Pancreas (tissue), 10 donors: ENCODE measurements at regions not wholly inside any gene's neighbourhood (a gene's known extent, or its start where the extent isn't known, plus 50 kb on each side); places are given as distances from the start of the nearest gene placed in this dataset.

ENCODE experiments used
- ATAC-seq, 4 donors: fragments of 200-7000 bp; cut with Tn5 transposase; one replicate each; pipeline versions ENCODE4 v1.8.0 to v1.9.1; 2020; ENCODE audit warnings: mild to moderate bottlenecking in 4 of 4, moderate library complexity in 4 of 4
- DNase-seq, 6 donors: peaks; one replicate each; pipeline ENCODE4 v3.0.0-alpha.2; 2020
- FAIRE-seq: peaks from 2 replicates; lab custom pipeline; 2012; peaks lifted over from hg19 to GRCh38; lab: Jason Lieb, UNC
- H3K27ac ChIP-seq, 4 donors: fragments of 200-600 bp; sonication (generic); 1 replicate in 3 of 4; 2 replicates in 1 of 4; pipeline versions ENCODE4 v1.5.0 to v1.8.0; 2020
- H3K27me3 ChIP-seq, 4 donors: fragments of 200-600 bp; one replicate each; pipeline ENCODE4 v1.8.0; 2021
- H3K36me3 ChIP-seq, 3 donors: fragments of 200-600 bp; sonication (generic) in 1 of 3; one replicate each; pipeline versions ENCODE4 v1.5.0 to v1.8.0; 2020 to 2021
- H3K4me1 ChIP-seq, 3 donors: fragments of 200-600 bp; one replicate each; pipeline ENCODE4 v1.8.0; 2021
- H3K4me3 ChIP-seq, 4 donors: fragments of 200-600 bp; sonication (generic) in 2 of 4; one replicate each; pipeline versions ENCODE4 v1.5.0 to v1.8.0; 2020 to 2021
- H3K9me3 ChIP-seq, 4 donors: fragments of 200-600 bp; one replicate each; pipeline ENCODE4 v1.8.0; 2021
- CTCF ChIP-seq, 4 donors: fragments of 200-600 bp; sonication (generic) in 3 of 4; IDR thresholded peaks; one replicate each; pipeline versions ENCODE4 v1.5.0 to v1.8.0; 2021; ENCODE audit warnings: antibody characterized with exemption in 4 of 4
- WGBS, 2 donors: extraction: QIAGEN DNeasy Blood & Tissue Kit; methylation state at CpG; one replicate each; pipeline ENCODE4 v1.1.7; 2013; 5-methylcytosine and 5-hydroxymethylcytosine counted together
- intact Hi-C, 3 donors: fragments of 100-400 bp; cut with DNase I; formaldehyde crosslinking; loops; one replicate each; pipeline versions ENCODE4 v1.11.1 to v1.14.2; 2022
- donor health status: healthy with polysubstance abuse.
- donor health status: DM: no; HTN: no; CAD: no; lungs with moderate emphysema.
- donor health status: DM: no; HTN: no; CAD: no.
- donor health status: control.
- donor health status: control.
- donor health status: Bipolar disorder and iron deficiency.
- donor health status: DM: yes; HTN: yes; CAD: no.
- donor health status: DM: no; HTN: no; CAD: no.
- donor health status: DM: no; HTN: no; CAD: no.
- donor health status: DM: yes; HTN: yes; CAD: no.

- Histone ChIP-seq H3K27me3 (peaks cover 0 to 13% (median 0%) of the 10 kb centered on the region in 4 donors), H3K4me3 (no peak overlapping the region), H3K36me3 (no peaks in the 10 kb centered on the region), H3K4me1 (no peaks in the 10 kb centered on the region), H3K27ac (no peak overlapping the region), H3K9me3 (no peaks in the 10 kb centered on the region)
- ATAC-seq: no peak
- DNase-seq: no peak
- WGBS, 2 donors: 45 to 59% methylated on average over 18 of the region's 18 CpGs
- TF ChIP-seq CTCF (IDR thresholded peaks at IDR 0.05): no peak
- no peak for FAIRE-seq
- intact Hi-C loops: no loop called here
Measured at GRCh38 chr20:62562831-62563230, 79.5 kb upstream of the SLCO4A1 start.

GRCh38 chr20:62563561-62563960, 78.7 kb upstream of the SLCO4A1 start:
- WGBS, 2 donors: 54 to 71% methylated on average over 14 to 15 of the region's 15 CpGs
- H3K4me3 ChIP-seq: no peak overlapping the region
- no peaks in the 10 kb centered on the region for H3K9me3 ChIP-seq
- H3K27me3 ChIP-seq: peaks cover 0 to 13% (median 0%) of the 10 kb centered on the region in 4 donors
- H3K27ac ChIP-seq: no peak overlapping the region
- no peak for TF ChIP-seq CTCF (IDR thresholded peaks at IDR 0.05)
- no peaks in the 10 kb centered on the region for H3K36me3 ChIP-seq
- DNase-seq (no peak), FAIRE-seq (no peak), ATAC-seq (no peak)
- no peaks in the 10 kb centered on the region for H3K4me1 ChIP-seq
- intact Hi-C loops: no loop called here

- FAIRE-seq (no peak), DNase-seq (no peak), ATAC-seq (no peak)
- 71 to 77% methylated on average over 42 of the region's 42 CpGs for WGBS, 2 donors
- intact Hi-C loops: no loop called here
- Histone ChIP-seq H3K27me3 (peaks cover 0 to 13% (median 0%) of the 10 kb centered on the region in 4 donors), H3K4me1 (no peaks in the 10 kb centered on the region), H3K4me3 (no peak overlapping the region), H3K36me3 (no peaks in the 10 kb centered on the region), H3K9me3 (no peaks in the 10 kb centered on the region), H3K27ac (no peak overlapping the region)
- TF ChIP-seq CTCF (IDR thresholded peaks at IDR 0.05): no peak
Measured at GRCh38 chr20:62564456-62565245, 77.7 kb upstream of the SLCO4A1 start.

- no peak for ATAC-seq
- WGBS, 2 donors: 64 to 72% methylated on average over 10 to 11 of the region's 11 CpGs
- Histone ChIP-seq H3K4me3 (no peak overlapping the region), H3K9me3 (no peaks in the 10 kb centered on the region), H3K36me3 (no peaks in the 10 kb centered on the region), H3K27me3 (peaks cover 0 to 8% (median 0%) of the 10 kb centered on the region in 4 donors), H3K4me1 (no peaks in the 10 kb centered on the region), H3K27ac (no peak overlapping the region)
- no peak for TF ChIP-seq CTCF (IDR thresholded peaks at IDR 0.05)
- intact Hi-C loops: no loop called here
- FAIRE-seq: no peak
- no peak for DNase-seq
Measured at GRCh38 chr20:62566266-62566665, 76.0 kb upstream of the SLCO4A1 start.

GRCh38 chr20:62566771-62567170, 75.5 kb upstream of the SLCO4A1 start:
- no peak for ATAC-seq
- no peaks in the 10 kb centered on the region for H3K36me3 ChIP-seq
- H3K27ac ChIP-seq: no peak overlapping the region
- WGBS, 2 donors: 58 to 70% methylated on average over 18 of the region's 18 CpGs
- no peak for FAIRE-seq
- peaks cover 0 to 4% (median 0%) of the 10 kb centered on the region in 4 donors for H3K27me3 ChIP-seq
- TF ChIP-seq CTCF (IDR thresholded peaks at IDR 0.05): no peak
- no peak overlapping the region for H3K4me3 ChIP-seq
- intact Hi-C loops: no loop called here
- no peaks in the 10 kb centered on the region for H3K9me3 ChIP-seq
- H3K4me1 ChIP-seq: no peaks in the 10 kb centered on the region
- no peak for DNase-seq
